ENCODE measurements at regions not wholly inside any gene's neighbourhood (a gene's known extent, or its start where the extent isn't known, plus 50 kb on each side); places are given as distances from the start of the nearest gene placed in this dataset.

GRCh38 chr7:46943996-46944395, 637.9 kb downstream of the TNS3 start (continued):
- TF ChIP-seq, protein P1, sequence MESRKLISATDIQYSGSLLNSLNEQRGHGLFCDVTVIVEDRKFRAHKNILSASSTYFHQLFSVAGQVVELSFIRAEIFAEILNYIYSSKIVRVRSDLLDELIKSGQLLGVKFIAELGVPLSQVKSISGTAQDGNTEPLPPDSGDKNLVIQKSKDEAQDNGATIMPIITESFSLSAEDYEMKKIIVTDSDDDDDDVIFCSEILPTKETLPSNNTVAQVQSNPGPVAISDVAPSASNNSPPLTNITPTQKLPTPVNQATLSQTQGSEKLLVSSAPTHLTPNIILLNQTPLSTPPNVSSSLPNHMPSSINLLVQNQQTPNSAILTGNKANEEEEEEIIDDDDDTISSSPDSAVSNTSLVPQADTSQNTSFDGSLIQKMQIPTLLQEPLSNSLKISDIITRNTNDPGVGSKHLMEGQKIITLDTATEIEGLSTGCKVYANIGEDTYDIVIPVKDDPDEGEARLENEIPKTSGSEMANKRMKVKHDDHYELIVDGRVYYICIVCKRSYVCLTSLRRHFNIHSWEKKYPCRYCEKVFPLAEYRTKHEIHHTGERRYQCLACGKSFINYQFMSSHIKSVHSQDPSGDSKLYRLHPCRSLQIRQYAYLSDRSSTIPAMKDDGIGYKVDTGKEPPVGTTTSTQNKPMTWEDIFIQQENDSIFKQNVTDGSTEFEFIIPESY (IDR thresholded peaks at IDR 0.05; ENCODE audit: extremely low read depth, insufficient replicate concordance, low read length), result no peak

DNA sequence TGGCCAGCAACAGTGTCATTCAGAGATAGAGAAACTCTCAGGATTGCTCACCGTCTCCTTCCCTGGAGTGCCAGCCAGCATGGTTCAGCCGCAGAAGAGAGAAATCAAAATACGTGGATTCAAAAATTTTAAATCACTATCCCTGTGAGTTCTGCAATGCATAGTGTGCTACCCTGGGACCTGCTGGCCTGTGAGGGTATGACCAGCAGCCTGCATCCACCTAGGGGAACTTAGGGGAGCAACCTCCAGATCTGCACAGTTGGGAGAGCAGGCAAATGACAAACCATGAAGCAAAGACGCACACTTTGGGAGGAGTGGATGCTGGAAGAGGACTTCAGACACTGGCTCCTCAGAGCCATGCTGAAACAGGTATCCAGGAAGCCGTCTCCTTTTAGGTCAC, 639.3 kb downstream of the TNS3 start:
- H3K79me2 ChIP-seq (ENCODE audit: insufficient read depth, low read length), result no peaks in the 10 kb centered on the region
- intact Hi-C loops (cut with micrococcal nuclease), result no loop called here
- H3K36me3 ChIP-seq (ENCODE audit: control insufficient read depth in 1 of 2, insufficient read depth in 2 of 2, low read length in 2 of 2), result no peaks in the 10 kb centered on the region
- no peak for ATAC-seq
- TF ChIP-seq SIN3A (IDR thresholded peaks at IDR 0.05; ENCODE audit: low read depth) (no peak), ATF3 (IDR thresholded peaks at IDR 0.05) (no peak), EZH2phosphoT487 (IDR thresholded peaks at IDR 0.05; ENCODE audit: borderline replicate concordance) (no peak), RAD21 (IDR thresholded peaks at IDR 0.05; ENCODE audit: low read depth) (no peak), POLR2A (IDR thresholded peaks at IDR 0.05; ENCODE audit: borderline replicate concordance, extremely low read depth, insufficient read depth, insufficient read length) (no peak), CEBPB (IDR thresholded peaks at IDR 0.05; ENCODE audit: low read depth) (no peak), ZFX (IDR thresholded peaks at IDR 0.05) (no peak), YY1 (IDR thresholded peaks at IDR 0.05; ENCODE audit: extremely low read depth, insufficient replicate concordance, low read depth, low read length) (no peak), ELF1 (IDR thresholded peaks at IDR 0.05; ENCODE audit: borderline replicate concordance, low read depth) (no peak), REST (IDR thresholded peaks at IDR 0.05; ENCODE audit: low read depth) (no peak), POLR2AphosphoS5 (IDR thresholded peaks at IDR 0.05; ENCODE audit: low read depth, low read length) (no peak), EGR1 (IDR thresholded peaks at IDR 0.05; ENCODE audit: low read depth) (no peak), JUND (IDR thresholded peaks at IDR 0.05) (no peak)
- ChIA-PET CTCF (no interaction called here), POLR2A (no interaction called here), RAD21 (ENCODE audit: low non-redundant PET in 1 of 2, low total read pairs in 2 of 2, uncharacterized antibody in 2 of 2, unreplicated experiment in 2 of 2) (no interaction called here)
- no peak overlapping the region for H3K27ac ChIP-seq (ENCODE audit: low read depth, low read length)
- no TSS peak for BruUV-seq (replicated peaks)
- H3K4me3 ChIP-seq (replicated peaks in 1 of 2; ENCODE audit: low read depth in 1 of 2, low read length in 2 of 2), result no peak overlapping the region
- H3K9ac ChIP-seq (ENCODE audit: low read length), result no peak overlapping the region
- no peaks in the 10 kb centered on the region for H3K9me3 ChIP-seq (ENCODE audit: control insufficient read depth in 1 of 2, insufficient read depth in 1 of 2, low read depth in 1 of 2, low read length in 2 of 2)
- DNase-seq (ENCODE audit: low read depth, low spot score), result no peak
- no peaks in the 10 kb centered on the region for H3K27me3 ChIP-seq (ENCODE audit: insufficient read depth, low read length)
- no peak overlapping the region for H2AFZ ChIP-seq (ENCODE audit: low read depth, low read length, poor library complexity, severe bottlenecking)
- no peak overlapping the region for H3K4me2 ChIP-seq (ENCODE audit: low read length)
- H3K9me2 ChIP-seq (ENCODE audit: insufficient read depth), result no peaks in the 10 kb centered on the region
- H3K4me1 ChIP-seq (ENCODE audit: control insufficient read depth in 1 of 2, insufficient read depth in 2 of 2, low read length in 2 of 2), result no peaks in the 10 kb centered on the region
- no peaks in the 10 kb centered on the region for H4K20me1 ChIP-seq (ENCODE audit: insufficient read depth)
